ENCODE measurements at regions not wholly inside any gene's neighbourhood (a gene's known extent, or its start where the extent isn't known, plus 50 kb on each side); places are given as distances from the start of the nearest gene placed in this dataset.

- Histone ChIP-seq H3K9me3 (no peaks in the 10 kb centered on the region), H3K27me3 (no peaks in the 10 kb centered on the region), H3K4me3 (ENCODE audit: low read depth, low read length) (no peak overlapping the region), H3K36me3 (no peaks in the 10 kb centered on the region), H3K4me1 (0 out of 2 replicates have a peak, but pooled peaks cover under 1% of the 10 kb centered on the region)
- no peak for DNase-seq
- TF ChIP-seq CTCF (IDR thresholded peaks at IDR 0.05; ENCODE audit: low read depth, low read length), result no peak
Measured at GRCh38 chr5:165309446-165309845, 1804.0 kb downstream of the MAT2B start.

DNA sequence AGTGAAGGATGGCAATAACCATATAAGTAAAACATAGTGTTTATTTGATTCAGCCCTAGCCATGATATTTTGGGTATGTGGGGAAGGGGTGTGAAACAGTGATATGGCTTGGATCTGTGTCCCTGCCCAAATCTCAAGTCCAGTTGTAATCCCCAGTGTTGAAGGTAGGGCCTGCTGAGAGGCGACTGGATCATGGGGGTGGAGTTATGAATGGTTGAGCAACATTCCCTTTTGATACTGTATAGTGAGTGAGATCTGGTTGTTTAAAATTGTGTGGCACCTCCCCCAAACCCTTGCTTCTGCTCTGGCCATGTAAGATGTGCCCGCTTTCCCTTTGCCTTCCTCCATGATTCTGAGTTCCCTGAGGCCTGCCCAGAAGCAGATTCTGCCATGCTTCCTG, 1804.6 kb downstream of the MAT2B start:
- Histone ChIP-seq H3K27me3 (no peaks in the 10 kb centered on the region), H3K36me3 (no peaks in the 10 kb centered on the region), H3K9me3 (no peaks in the 10 kb centered on the region), H3K4me1 (no peaks in the 10 kb centered on the region), H3K4me3 (ENCODE audit: low read depth, low read length) (no peak overlapping the region)
- no peak for TF ChIP-seq CTCF (IDR thresholded peaks at IDR 0.05; ENCODE audit: low read depth, low read length)
- no peak for DNase-seq

DNA sequence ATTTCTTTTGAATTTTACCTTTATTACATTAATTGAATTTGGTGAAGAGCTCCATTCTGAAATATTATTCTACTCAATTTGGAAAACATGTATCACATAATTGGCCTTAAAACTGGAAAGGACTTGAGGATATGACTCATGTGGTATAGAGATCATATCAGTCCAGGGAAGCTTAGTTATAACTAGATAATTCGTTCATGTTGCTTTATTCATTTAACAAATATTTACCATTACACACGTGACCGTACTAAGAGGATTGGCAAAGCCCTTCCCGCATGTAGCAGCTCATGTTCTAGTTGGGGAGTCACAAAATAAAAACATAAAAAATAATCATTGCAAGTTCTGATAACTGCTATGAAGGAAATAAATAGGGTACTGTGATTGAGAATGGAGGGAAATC, 1816.5 kb downstream of the MAT2B start:
- Histone ChIP-seq H3K36me3 (no peaks in the 10 kb centered on the region), H3K4me1 (peaks cover 3% of the 10 kb centered on the region; the same call in 1 of the 2 replicates), H3K4me3 (ENCODE audit: low read depth, low read length) (no peak overlapping the region), H3K27me3 (no peaks in the 10 kb centered on the region), H3K9me3 (no peaks in the 10 kb centered on the region; the same call in 1 of the 2 replicates)
- peak; percentile 14 for DNase-seq
- no peak for TF ChIP-seq CTCF (IDR thresholded peaks at IDR 0.05; ENCODE audit: low read depth, low read length)

DNA sequence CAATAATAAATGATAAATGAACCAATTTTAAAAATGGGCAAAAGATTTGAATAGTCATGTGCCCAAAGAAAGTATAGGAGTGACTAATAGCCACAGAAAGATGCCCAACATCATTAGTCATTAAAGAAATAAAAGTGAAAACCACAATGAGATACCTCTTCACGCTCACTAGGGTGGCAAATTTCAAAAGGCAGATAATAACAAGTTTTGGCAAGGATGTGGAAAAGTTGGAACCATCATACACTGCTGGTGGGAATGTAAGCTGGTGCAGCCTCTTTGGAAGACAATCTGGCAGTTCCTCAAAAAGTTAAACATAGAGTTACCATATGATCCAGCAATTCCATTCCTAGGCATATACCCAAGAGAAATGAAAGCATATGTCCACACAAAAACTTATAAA, 1819.8 kb downstream of the MAT2B start:
- no peaks in the 10 kb centered on the region for H3K27me3 ChIP-seq
- no peak for TF ChIP-seq CTCF (IDR thresholded peaks at IDR 0.05; ENCODE audit: low read depth, low read length)
- no peaks in the 10 kb centered on the region for H3K36me3 ChIP-seq
- H3K4me3 ChIP-seq (ENCODE audit: low read depth, low read length), result no peak overlapping the region
- H3K9me3 ChIP-seq, result no peaks in the 10 kb centered on the region
- peaks cover 3% of the 10 kb centered on the region; the same call in 1 of the 2 replicates for H3K4me1 ChIP-seq
- no peak for DNase-seq

GRCh38 chr5:165327631-165328030, 1822.2 kb downstream of the MAT2B start:
- H3K4me1 ChIP-seq, result no peaks in the 10 kb centered on the region
- H3K36me3 ChIP-seq, result no peaks in the 10 kb centered on the region
- no peak for DNase-seq
- no peaks in the 10 kb centered on the region for H3K9me3 ChIP-seq
- no peak for TF ChIP-seq CTCF (IDR thresholded peaks at IDR 0.05; ENCODE audit: low read depth, low read length)
- no peak overlapping the region for H3K4me3 ChIP-seq (ENCODE audit: low read depth, low read length)
- H3K27me3 ChIP-seq, result no peaks in the 10 kb centered on the region

- DNase-seq, result no peak
- Histone ChIP-seq H3K9me3 (no peaks in the 10 kb centered on the region), H3K4me3 (ENCODE audit: low read depth, low read length) (no peak overlapping the region), H3K4me1 (no peaks in the 10 kb centered on the region), H3K36me3 (no peaks in the 10 kb centered on the region), H3K27me3 (no peaks in the 10 kb centered on the region)
- no peak for TF ChIP-seq CTCF (IDR thresholded peaks at IDR 0.05; ENCODE audit: low read depth, low read length)
Measured at GRCh38 chr5:165328846-165329245, 1823.4 kb downstream of the MAT2B start.

All from BE2C (cell line).